HUES48 (cell line): ENCODE measurements at regions not wholly inside any gene's neighbourhood (a gene's known extent, or its start where the extent isn't known, plus 50 kb on each side); places are given as distances from the start of the nearest gene placed in this dataset.
"Not testable (repeated sequence)": the region's sequence is repeated elsewhere in the genome, so short reads cannot be mapped to it uniquely, and the experiment has no call there.

ENCODE experiments used
- H3K27ac ChIP-seq: one replicate; pipeline ENCODE4 v1.7.0; 2013; ENCODE audit warnings: low read depth, low read length, inconsistent platforms
- H3K27me3 ChIP-seq: 2 replicates; pipeline ENCODE4 v1.6.1; 2013; ENCODE audit warnings: mild to moderate bottlenecking, low read length; ENCODE audit not compliant: control insufficient read depth, insufficient read depth
- H3K36me3 ChIP-seq: 2 replicates; pipeline ENCODE4 v1.6.1; 2013; ENCODE audit warnings: low read length; ENCODE audit not compliant: control insufficient read depth, insufficient read depth
- H3K4me1 ChIP-seq: 2 replicates; pipeline ENCODE4 v1.6.1; 2013; ENCODE audit warnings: mild to moderate bottlenecking, low read length; ENCODE audit not compliant: control insufficient read depth, insufficient read depth
- H3K4me3 ChIP-seq: 2 replicates; pipeline ENCODE4 v1.5.1; 2013; ENCODE audit warnings: mild to moderate bottlenecking, low read depth, low read length
- H3K9ac ChIP-seq: 2 replicates; pipeline ENCODE4 v1.6.1; 2013; ENCODE audit warnings: mild to moderate bottlenecking, low read depth, low read length, moderate library complexity
- H3K9me3 ChIP-seq: 2 replicates; pipeline ENCODE4 v1.6.1; 2013; ENCODE audit warnings: low read length; ENCODE audit not compliant: control insufficient read depth, insufficient read depth

GRCh38 chr6:125465332-125465731 is 163.6 kb upstream of the HDDC2 start:
- not testable (repeated sequence) for H3K36me3 ChIP-seq, H3K27me3 ChIP-seq, H3K27ac ChIP-seq, H3K9ac ChIP-seq, H3K4me3 ChIP-seq
- H3K4me1 ChIP-seq = peaks cover 16% of the 10 kb centered on the region
- H3K9me3 ChIP-seq = peaks cover 22% of the 10 kb centered on the region

- H3K27me3 ChIP-seq = no peaks in the 10 kb centered on the region
- no peaks in the 10 kb centered on the region for H3K36me3 ChIP-seq
- H3K9me3 ChIP-seq = peaks cover 18% of the 10 kb centered on the region
- no peak overlapping the region for H3K4me3 ChIP-seq
- no peak overlapping the region for H3K27ac ChIP-seq
- peaks cover 30% of the 10 kb centered on the region for H3K4me1 ChIP-seq
- H3K9ac ChIP-seq = no peak overlapping the region
These were observed 168.1 kb upstream of the HDDC2 start for GRCh38 chr6:125469915-125470314.

- Histone ChIP-seq H3K27ac (peak overlapping the region; percentile 25), H3K4me1 (peaks cover 30% of the 10 kb centered on the region), H3K36me3 (no peaks in the 10 kb centered on the region), H3K9ac (no peak overlapping the region; the same call in 1 of the 2 replicates), H3K27me3 (no peaks in the 10 kb centered on the region), H3K9me3 (0 out of 2 replicates have a peak, but pooled peaks cover 5% of the 10 kb centered on the region), H3K4me3 (no peak overlapping the region)
These were observed 169.9 kb upstream of the HDDC2 start for GRCh38 chr6:125471667-125472066.

- Histone ChIP-seq H3K4me1 (peaks cover 21% of the 10 kb centered on the region), H3K36me3 (no peaks in the 10 kb centered on the region), H3K27me3 (no peaks in the 10 kb centered on the region), H3K9ac (no peak overlapping the region), H3K9me3 (no peaks in the 10 kb centered on the region), H3K4me3 (no peak overlapping the region), H3K27ac (no peak overlapping the region)
These were observed 172.3 kb upstream of the HDDC2 start for GRCh38 chr6:125474061-125474460.

GRCh38 chr6:125477156-125477555 is 175.4 kb upstream of the HDDC2 start:
- no peaks in the 10 kb centered on the region for H3K9me3 ChIP-seq
- H3K4me3 ChIP-seq = no peak overlapping the region
- no peaks in the 10 kb centered on the region for H3K27me3 ChIP-seq
- H3K9ac ChIP-seq = no peak overlapping the region
- H3K36me3 ChIP-seq = no peaks in the 10 kb centered on the region
- no peak overlapping the region for H3K27ac ChIP-seq
- H3K4me1 ChIP-seq = 0 out of 2 replicates have a peak, but pooled peaks cover 1% of the 10 kb centered on the region

- no peak overlapping the region for H3K9ac ChIP-seq
- no peak overlapping the region for H3K4me3 ChIP-seq
- no peaks in the 10 kb centered on the region for H3K4me1 ChIP-seq
- H3K27me3 ChIP-seq = no peaks in the 10 kb centered on the region
- no peak overlapping the region for H3K27ac ChIP-seq
- H3K36me3 ChIP-seq = no peaks in the 10 kb centered on the region
- H3K9me3 ChIP-seq = no peaks in the 10 kb centered on the region
These were observed 176.1 kb upstream of the HDDC2 start for GRCh38 chr6:125477844-125478243.

- Histone ChIP-seq H3K27ac (no peak overlapping the region), H3K9ac (no peak overlapping the region), H3K4me1 (no peaks in the 10 kb centered on the region), H3K9me3 (no peaks in the 10 kb centered on the region), H3K27me3 (no peaks in the 10 kb centered on the region), H3K4me3 (no peak overlapping the region), H3K36me3 (no peaks in the 10 kb centered on the region)
These were observed 178.4 kb upstream of the HDDC2 start for GRCh38 chr6:125480146-125480545.

GRCh38 chr6:125480571-125480970 is 178.8 kb upstream of the HDDC2 start:
- Histone ChIP-seq H3K9me3 (no peaks in the 10 kb centered on the region), H3K4me3 (no peak overlapping the region), H3K4me1 (no peaks in the 10 kb centered on the region), H3K27me3 (no peaks in the 10 kb centered on the region), H3K36me3 (no peaks in the 10 kb centered on the region), H3K9ac (no peak overlapping the region), H3K27ac (no peak overlapping the region)

- no peak overlapping the region for H3K9ac ChIP-seq
- H3K27me3 ChIP-seq = no peaks in the 10 kb centered on the region
- H3K27ac ChIP-seq = no peak overlapping the region
- H3K4me3 ChIP-seq = no peak overlapping the region
- H3K9me3 ChIP-seq = no peaks in the 10 kb centered on the region
- no peaks in the 10 kb centered on the region for H3K4me1 ChIP-seq
- no peaks in the 10 kb centered on the region for H3K36me3 ChIP-seq
These were observed 179.3 kb upstream of the HDDC2 start for GRCh38 chr6:125481056-125481455.

GRCh38 chr6:125485757-125486156 is 184.0 kb upstream of the HDDC2 start:
- Histone ChIP-seq H3K36me3 (no peaks in the 10 kb centered on the region), H3K4me3 (no peak overlapping the region), H3K4me1 (no peaks in the 10 kb centered on the region), H3K27me3 (no peaks in the 10 kb centered on the region), H3K27ac (no peak overlapping the region), H3K9me3 (no peaks in the 10 kb centered on the region), H3K9ac (no peak overlapping the region)

GRCh38 chr6:125486881-125487280 is 185.1 kb upstream of the HDDC2 start:
- no peaks in the 10 kb centered on the region for H3K4me1 ChIP-seq
- H3K27me3 ChIP-seq = no peaks in the 10 kb centered on the region
- H3K27ac ChIP-seq = no peak overlapping the region
- H3K36me3 ChIP-seq = no peaks in the 10 kb centered on the region
- no peak overlapping the region for H3K9ac ChIP-seq
- H3K9me3 ChIP-seq = no peaks in the 10 kb centered on the region
- H3K4me3 ChIP-seq = no peak overlapping the region
